T-helper 17 cell (primary cell): ENCODE measurements at regions not wholly inside any gene's neighbourhood (a gene's known extent, or its start where the extent isn't known, plus 50 kb on each side); places are given as distances from the start of the nearest gene placed in this dataset.
"Not testable (repeated sequence)": the region's sequence is repeated elsewhere in the genome, so short reads cannot be mapped to it uniquely, and the experiment has no call there.

Source experiments
- ATAC-seq: fragments of 150-1000 bp; cut with Tn5 transposase; 2 replicates; pipeline ENCODE4 v1.10.0; 2021; ENCODE audit warnings: mild to moderate bottlenecking, moderate library complexity
- DNase-seq, 3 donors: peaks; one replicate each; pipeline versions ENCODE4 v3.0.0 to v3.0.0-alpha.2; 2020 to 2021
- H3K9me3 ChIP-seq: one replicate; pipeline ENCODE4 v1.7.0; 2013; ENCODE audit warnings: low read length, mild to moderate bottlenecking; ENCODE audit not compliant: control insufficient read depth, poor library complexity, severe bottlenecking
- H3K27ac Mint-ChIP-seq: one replicate; pipeline ENCODE4 v1.8.0; 2022; ENCODE audit warnings: mild to moderate bottlenecking, moderate library complexity, mixed read lengths
- H3K27me3 Mint-ChIP-seq: one replicate; pipeline ENCODE4 v1.8.0; 2022; ENCODE audit warnings: mixed read lengths
- H3K36me3 Mint-ChIP-seq: one replicate; pipeline ENCODE4 v1.8.0; 2022; ENCODE audit warnings: low read depth, mixed read lengths
- H3K4me1 Mint-ChIP-seq: one replicate; pipeline ENCODE4 v1.8.0; 2022; ENCODE audit warnings: mild to moderate bottlenecking, mixed read lengths
- H3K4me3 Mint-ChIP-seq: one replicate; pipeline ENCODE4 v1.8.0; 2022; ENCODE audit warnings: mild to moderate bottlenecking, moderate library complexity, mixed read lengths

DNA sequence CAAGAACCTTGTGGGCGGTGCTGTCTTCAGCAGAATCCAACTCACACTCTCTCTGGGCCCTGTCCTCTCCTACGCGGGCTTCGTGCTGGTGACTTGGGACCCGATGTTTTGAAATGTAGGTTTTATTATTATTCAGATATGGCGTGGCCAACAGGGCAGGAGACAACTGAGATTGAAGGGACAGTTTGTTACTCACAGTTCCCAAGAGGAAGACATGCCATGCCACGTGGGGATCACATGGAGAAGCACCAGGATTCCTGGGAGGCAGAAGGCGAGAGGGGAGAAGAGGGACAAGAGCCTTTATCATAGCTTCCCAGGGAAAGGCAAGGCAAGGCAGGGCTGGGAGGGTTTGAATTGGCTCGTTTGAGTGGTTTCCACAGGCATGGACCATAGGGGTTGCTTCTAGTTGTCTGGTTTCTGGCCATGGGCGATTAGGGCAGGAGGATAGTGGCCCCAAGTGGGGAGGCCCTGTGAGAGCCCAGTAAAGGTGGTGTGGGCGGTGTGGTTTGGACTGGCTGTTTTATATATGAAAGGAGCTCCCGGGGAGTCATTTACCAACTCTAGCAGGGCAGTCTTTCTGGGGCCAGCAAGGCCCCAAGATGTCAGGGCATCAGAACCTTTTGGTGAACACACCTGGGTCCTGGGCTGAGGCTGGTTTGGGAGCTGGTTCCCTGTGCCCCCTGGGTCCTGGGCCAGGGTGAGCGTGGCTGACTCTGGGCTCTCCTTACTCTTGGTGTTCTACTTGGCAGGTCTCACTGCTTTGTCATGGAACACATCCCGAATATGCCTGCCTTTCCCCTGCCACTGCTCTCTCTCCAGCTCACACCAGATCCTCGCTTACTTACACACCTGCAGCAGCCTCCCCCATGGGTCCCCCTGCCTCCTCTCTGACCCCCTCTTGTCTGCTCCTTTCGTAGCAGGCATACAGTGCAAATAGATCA is 94.0 kb upstream of the ZNF536 start:
- H3K27ac Mint-ChIP-seq: no peak overlapping the region
- no peak overlapping the region for H3K4me3 Mint-ChIP-seq
- H3K4me1 Mint-ChIP-seq: no peaks in the 10 kb centered on the region
- no peak for ATAC-seq
- peaks cover 20% of the 10 kb centered on the region for H3K27me3 Mint-ChIP-seq
- no peaks in the 10 kb centered on the region for H3K9me3 ChIP-seq
- DNase-seq: no peak
- H3K36me3 Mint-ChIP-seq: no peaks in the 10 kb centered on the region

DNA sequence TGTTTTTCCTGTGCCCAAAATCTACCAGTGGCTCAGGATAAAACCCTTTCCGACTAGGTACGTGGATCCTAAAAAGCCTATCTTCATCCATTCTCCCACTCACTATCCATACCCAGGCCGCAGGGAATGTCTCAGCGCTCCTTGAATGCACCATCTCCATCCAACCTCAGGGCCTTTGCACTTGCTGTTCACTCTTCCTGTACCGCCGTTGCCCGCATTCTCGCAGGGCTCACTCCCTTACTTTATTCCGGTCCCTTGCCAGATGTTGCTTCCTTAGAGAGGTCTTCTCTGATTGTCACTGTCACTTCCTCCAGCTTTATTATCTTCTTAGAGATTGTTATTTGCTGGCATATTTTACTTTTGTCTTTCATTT is 93.3 kb upstream of the ZNF536 start:
- DNase-seq (no peak), ATAC-seq (no peak)
- H3K9me3 ChIP-seq: no peaks in the 10 kb centered on the region
- Mint-ChIP-seq H3K27me3 (peaks cover 20% of the 10 kb centered on the region), H3K27ac (no peak overlapping the region), H3K4me1 (no peaks in the 10 kb centered on the region), H3K36me3 (no peaks in the 10 kb centered on the region), H3K4me3 (no peak overlapping the region)

DNA sequence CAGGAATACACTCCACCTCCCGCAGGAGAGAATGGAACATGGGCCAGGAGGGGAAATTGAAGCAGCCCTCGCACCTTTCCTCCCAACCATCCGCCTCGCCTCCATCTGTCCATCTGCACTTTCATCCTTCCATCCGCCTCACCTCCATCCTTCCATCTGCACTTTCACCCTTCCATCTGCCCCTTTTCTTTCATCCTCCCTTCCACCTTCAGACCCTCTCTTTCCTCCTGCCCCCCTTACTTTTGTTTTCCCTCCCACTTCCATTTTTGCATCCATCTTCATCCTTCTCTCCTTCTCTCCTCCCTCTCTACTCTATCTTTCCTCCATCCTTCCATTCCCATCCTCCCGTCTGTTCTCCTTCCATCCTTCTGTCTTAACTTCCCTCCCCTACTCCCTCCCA is 92.2 kb upstream of the ZNF536 start:
- Mint-ChIP-seq H3K4me3 (no peak overlapping the region), H3K4me1 (no peaks in the 10 kb centered on the region), H3K27ac (no peak overlapping the region), H3K27me3 (peaks cover 20% of the 10 kb centered on the region), H3K36me3 (no peaks in the 10 kb centered on the region)
- H3K9me3 ChIP-seq: no peaks in the 10 kb centered on the region
- DNase-seq (no peak), ATAC-seq (no peak)

DNA sequence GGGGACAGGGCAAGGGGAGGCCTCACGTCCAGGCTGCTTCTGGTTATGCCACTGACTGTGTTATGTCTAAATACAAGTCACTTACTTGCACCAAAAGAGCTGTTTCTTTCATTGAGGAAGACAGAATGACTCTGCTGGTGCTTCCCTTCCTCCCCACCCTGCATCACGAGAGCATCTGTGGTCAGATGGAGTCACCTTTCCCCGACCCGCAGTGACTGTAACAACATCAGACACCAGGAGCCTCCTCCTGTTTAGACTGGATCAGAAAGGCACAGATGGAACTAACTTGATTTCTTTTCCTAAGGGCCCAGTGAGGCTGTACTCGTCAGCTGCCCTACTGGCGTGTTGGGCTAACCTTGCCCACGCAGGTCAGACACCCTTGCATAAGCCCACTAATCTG is 90.3 kb upstream of the ZNF536 start:
- H3K9me3 ChIP-seq: no peaks in the 10 kb centered on the region
- no peaks in the 10 kb centered on the region for H3K4me1 Mint-ChIP-seq
- H3K27ac Mint-ChIP-seq: no peak overlapping the region
- H3K36me3 Mint-ChIP-seq: no peaks in the 10 kb centered on the region
- DNase-seq: no peak
- peaks cover 20% of the 10 kb centered on the region for H3K27me3 Mint-ChIP-seq
- no peak for ATAC-seq
- no peak overlapping the region for H3K4me3 Mint-ChIP-seq

DNA sequence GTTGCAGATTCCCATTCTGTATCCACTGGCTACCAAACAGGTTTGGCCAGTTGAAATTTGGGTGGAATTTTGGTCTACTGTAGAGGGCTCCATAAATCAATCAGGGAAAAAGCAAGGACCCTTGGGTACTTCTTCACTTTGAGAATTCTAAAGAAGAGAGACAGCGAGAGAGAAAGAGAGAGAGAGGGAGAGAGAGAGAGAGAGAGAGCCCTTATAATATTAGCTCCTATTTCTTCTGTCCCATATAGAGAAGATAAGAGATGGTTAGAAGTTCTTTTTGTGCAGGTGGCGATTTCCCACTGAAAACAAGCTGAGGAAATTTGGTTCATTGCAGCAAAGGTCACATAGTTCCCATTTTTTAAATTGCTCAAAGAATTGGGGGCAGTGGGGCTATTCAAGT is 88.6 kb upstream of the ZNF536 start:
- no peak overlapping the region for H3K27ac Mint-ChIP-seq
- H3K27me3 Mint-ChIP-seq: peaks cover 12% of the 10 kb centered on the region
- ATAC-seq (no peak), DNase-seq (no peak)
- no peaks in the 10 kb centered on the region for H3K36me3 Mint-ChIP-seq
- no peak overlapping the region for H3K4me3 Mint-ChIP-seq
- H3K9me3 ChIP-seq: no peaks in the 10 kb centered on the region
- H3K4me1 Mint-ChIP-seq: no peaks in the 10 kb centered on the region

DNA sequence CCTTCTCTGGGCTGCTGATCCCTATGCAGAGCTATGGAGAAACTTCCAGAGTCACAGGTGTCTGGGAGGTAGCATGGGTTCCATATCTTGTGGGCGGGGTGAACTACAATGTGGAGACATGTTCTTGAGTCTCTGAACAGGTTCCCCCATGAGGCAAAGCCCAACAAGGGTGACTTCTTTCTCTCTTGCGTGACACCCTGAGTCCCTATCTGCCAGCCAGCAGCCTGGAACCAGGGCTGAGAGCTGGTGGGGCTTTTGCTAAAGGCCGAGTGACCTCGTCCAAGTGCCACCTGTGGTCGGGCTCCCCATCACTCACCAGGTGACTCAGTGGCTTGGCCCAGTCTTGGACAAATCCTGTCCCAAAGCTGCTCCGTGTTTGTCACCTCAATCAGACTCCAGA is 88.0 kb upstream of the ZNF536 start:
- H3K4me1 Mint-ChIP-seq: no peaks in the 10 kb centered on the region
- H3K36me3 Mint-ChIP-seq: no peaks in the 10 kb centered on the region
- no peak for ATAC-seq
- no peaks in the 10 kb centered on the region for H3K9me3 ChIP-seq
- no peak overlapping the region for H3K27ac Mint-ChIP-seq
- H3K27me3 Mint-ChIP-seq: peaks cover 11% of the 10 kb centered on the region
- H3K4me3 Mint-ChIP-seq: no peak overlapping the region
- no peak for DNase-seq

DNA sequence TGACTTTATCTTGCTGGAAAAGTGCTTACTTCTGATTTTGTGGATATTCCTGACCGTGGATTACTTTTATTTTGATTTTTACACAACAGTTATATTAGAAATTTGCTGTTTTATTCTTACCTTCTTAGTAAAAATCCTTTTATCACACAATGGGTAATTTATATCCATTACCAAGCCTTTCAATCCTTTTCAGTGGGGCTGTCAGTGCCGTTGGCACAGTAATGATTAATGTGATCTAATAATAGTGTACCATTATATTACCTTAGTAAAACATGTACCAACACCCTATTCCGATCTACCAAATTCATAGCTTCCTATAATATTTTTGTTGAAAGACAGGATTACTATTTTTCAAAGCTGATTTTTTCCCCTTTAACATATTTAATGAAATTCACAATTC is 87.3 kb upstream of the ZNF536 start:
- no peak for DNase-seq
- H3K9me3 ChIP-seq: no peaks in the 10 kb centered on the region
- Mint-ChIP-seq H3K27me3 (peaks cover 8% of the 10 kb centered on the region), H3K4me3 (no peak overlapping the region), H3K4me1 (no peaks in the 10 kb centered on the region), H3K36me3 (no peaks in the 10 kb centered on the region), H3K27ac (no peak overlapping the region)
- ATAC-seq: no peak

DNA sequence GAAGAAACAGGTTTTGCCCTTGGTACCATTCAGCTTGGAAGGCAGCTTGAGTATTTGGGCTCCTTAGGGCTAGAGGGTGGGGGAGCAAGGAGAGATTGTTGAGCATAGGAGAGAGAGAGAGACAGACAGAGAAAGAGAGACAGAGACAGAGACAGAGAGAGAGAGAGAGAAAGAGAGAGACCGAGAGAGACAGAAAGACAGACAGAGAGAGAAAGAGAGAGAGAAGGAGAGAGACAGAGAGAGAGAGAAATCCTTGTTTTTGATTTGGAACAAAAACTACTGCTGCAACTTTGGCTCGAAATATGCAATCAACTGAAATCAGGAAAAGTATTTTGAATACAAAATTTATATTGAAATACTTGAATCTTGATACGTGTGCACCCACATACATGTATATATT is 85.8 kb upstream of the ZNF536 start:
- H3K4me1 Mint-ChIP-seq: no peaks in the 10 kb centered on the region
- DNase-seq (no peak), ATAC-seq (no peak)
- H3K4me3 Mint-ChIP-seq: no peak overlapping the region
- no peak overlapping the region for H3K27ac Mint-ChIP-seq
- no peaks in the 10 kb centered on the region for H3K9me3 ChIP-seq
- no peaks in the 10 kb centered on the region for H3K36me3 Mint-ChIP-seq
- peaks cover 3% of the 10 kb centered on the region for H3K27me3 Mint-ChIP-seq

DNA sequence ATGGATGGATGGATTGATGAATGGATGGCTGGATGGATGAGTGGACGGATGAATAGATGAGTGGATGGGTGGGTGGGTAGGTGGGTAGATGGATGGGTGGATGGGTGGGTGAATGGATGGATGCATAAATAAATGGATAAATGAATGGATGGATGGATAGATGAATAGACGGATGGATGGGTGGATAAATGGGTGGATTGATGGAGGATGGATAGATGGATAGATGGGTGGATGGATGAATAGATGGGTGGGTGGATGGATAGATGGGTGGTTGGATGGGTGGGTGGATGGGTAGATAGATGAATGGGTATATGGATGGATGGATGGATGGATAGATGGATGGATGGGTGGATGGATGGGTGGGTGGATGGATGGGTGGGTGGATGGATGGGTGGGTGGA is 84.9 kb upstream of the ZNF536 start:
- H3K27ac Mint-ChIP-seq: no peak overlapping the region
- H3K27me3 Mint-ChIP-seq: no peaks in the 10 kb centered on the region
- DNase-seq (no peak), ATAC-seq (no peak)
- H3K4me3 Mint-ChIP-seq: no peak overlapping the region
- no peaks in the 10 kb centered on the region for H3K9me3 ChIP-seq
- H3K4me1 Mint-ChIP-seq: no peaks in the 10 kb centered on the region
- no peaks in the 10 kb centered on the region for H3K36me3 Mint-ChIP-seq

DNA sequence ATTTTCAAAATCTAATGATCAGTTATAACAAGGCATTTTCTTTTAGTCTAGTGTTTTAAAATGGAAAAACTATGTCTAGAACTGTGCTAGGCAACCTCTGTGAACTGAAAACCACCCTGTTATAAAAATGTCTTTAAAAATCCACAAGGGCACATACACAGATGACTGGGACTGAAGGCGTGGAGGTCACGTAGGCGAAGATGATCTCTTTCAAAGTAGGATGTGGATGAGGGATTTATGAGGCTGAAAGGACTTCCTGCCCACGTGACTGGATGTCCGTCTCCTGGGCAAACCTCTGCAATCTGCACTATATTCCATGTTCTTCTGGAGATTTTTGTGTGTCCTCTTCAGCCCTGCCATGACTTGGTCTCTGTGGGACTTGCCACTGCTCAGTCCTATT is 84.2 kb upstream of the ZNF536 start:
- DNase-seq: no peak
- Mint-ChIP-seq H3K4me3 (no peak overlapping the region), H3K4me1 (no peaks in the 10 kb centered on the region), H3K27me3 (no peaks in the 10 kb centered on the region), H3K36me3 (no peaks in the 10 kb centered on the region), H3K27ac (no peak overlapping the region)
- ATAC-seq: no peak
- H3K9me3 ChIP-seq: no peaks in the 10 kb centered on the region

DNA sequence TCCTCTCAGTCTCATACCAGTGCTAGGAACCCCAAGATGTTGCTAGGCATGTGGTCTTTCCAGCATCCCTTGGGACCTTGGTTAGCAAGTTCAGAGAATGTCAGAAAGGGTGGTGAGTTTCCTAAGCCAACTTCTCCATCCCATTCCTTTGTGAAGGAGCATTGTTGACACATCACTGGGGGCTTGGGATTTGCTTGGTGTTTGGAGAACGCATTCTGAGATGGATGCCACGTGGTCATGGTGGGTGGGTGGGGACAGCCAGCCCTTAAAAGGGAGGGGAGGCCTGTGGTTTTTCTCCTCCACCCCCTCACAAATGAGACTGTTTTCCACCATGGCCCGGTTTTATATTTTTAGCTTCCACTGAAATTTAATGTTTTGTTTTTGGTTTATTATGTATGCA is 83.3 kb upstream of the ZNF536 start:
- DNase-seq (no peak), ATAC-seq (no peak)
- H3K4me1 Mint-ChIP-seq: no peaks in the 10 kb centered on the region
- H3K27me3 Mint-ChIP-seq: peaks cover 5% of the 10 kb centered on the region
- H3K36me3 Mint-ChIP-seq: no peaks in the 10 kb centered on the region
- no peak overlapping the region for H3K27ac Mint-ChIP-seq
- no peaks in the 10 kb centered on the region for H3K9me3 ChIP-seq
- H3K4me3 Mint-ChIP-seq: no peak overlapping the region

DNA sequence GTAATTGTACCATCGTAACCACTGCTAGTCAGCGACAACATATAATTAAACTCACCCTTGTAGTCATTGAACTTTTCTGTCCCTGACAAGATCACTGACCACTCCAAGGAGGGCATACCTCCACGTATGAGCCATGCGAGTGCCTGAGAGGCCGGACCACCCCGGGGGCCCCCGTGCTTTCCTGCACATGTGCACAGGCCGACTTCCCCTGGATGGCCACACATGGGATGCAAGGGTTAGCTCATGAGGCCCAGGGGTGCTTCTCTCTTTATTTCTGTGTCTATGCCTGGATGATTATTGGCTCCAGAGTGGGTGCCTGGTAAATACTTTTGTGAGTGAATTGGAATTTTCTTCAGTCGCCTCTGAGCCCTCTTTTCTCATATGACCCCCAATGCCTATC is 82.8 kb upstream of the ZNF536 start:
- DNase-seq (no peak), ATAC-seq (no peak)
- H3K4me1 Mint-ChIP-seq: no peaks in the 10 kb centered on the region
- H3K4me3 Mint-ChIP-seq: no peak overlapping the region
- no peaks in the 10 kb centered on the region for H3K36me3 Mint-ChIP-seq
- no peak overlapping the region for H3K27ac Mint-ChIP-seq
- H3K27me3 Mint-ChIP-seq: peaks cover 5% of the 10 kb centered on the region
- H3K9me3 ChIP-seq: no peaks in the 10 kb centered on the region

DNA sequence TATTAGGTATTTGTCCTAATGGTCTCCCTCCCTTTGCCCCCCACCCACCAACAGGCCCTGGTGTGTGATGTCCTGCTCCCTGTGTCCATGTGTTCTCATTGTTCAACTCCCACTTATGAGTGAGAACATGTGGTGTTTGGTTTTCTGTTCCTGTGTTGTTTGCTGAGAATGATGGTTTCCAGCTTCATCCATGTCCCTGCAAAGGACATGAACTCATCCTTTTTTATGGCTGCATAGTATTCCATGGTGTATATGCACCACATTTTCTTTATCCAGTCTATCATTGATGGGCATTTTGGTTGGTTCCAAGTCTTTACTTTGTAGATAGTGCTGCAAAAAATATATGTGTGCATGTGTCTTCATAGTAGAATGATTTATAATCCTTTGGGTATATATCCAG is 81.4 kb upstream of the ZNF536 start:
- not testable (repeated sequence) for DNase-seq, H3K9me3 ChIP-seq, ATAC-seq, H3K36me3 Mint-ChIP-seq, H3K27ac Mint-ChIP-seq, H3K27me3 Mint-ChIP-seq, H3K4me1 Mint-ChIP-seq, H3K4me3 Mint-ChIP-seq

DNA sequence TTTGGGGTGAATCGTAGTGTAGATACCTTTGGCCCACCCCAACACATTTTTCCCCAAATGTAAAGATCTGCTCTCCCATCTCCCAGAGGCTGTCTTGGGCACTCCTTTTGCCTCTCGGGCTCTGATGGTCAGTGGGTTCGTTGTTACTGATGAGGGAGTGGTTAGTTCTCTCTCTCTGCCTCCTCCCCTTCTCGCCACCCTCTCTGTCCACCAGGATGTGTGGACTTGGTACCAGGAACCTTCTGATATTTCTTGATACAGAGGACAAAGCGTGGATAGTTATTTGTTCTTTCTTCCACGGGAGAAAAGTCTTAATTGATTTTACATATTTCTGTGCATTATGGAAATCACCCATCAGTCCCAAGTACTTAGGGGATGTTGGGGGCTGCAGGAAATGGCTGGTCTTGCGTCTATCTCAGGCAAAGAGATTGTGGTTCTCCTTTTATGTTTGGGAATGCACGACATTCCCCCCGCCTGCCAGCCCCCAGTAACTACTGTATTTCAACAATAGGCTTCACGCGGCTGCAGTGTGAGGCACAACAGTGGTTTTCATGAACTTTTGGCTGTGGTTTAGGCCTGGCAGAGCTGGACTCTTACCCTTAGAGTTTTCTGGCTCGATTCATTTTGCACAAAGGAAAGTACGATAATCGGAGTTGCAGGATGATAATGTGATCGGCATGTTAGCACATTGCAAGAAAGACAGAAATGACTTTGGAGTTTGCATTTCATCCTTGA is 79.0 kb upstream of the ZNF536 start:
- Mint-ChIP-seq H3K4me1 (no peaks in the 10 kb centered on the region), H3K36me3 (no peaks in the 10 kb centered on the region), H3K27me3 (peaks cover 9% of the 10 kb centered on the region), H3K4me3 (no peak overlapping the region), H3K27ac (no peak overlapping the region)
- DNase-seq (no peak), ATAC-seq (no peak)
- no peaks in the 10 kb centered on the region for H3K9me3 ChIP-seq
